AG04450 (cell line): ENCODE measurements at regions not wholly inside any gene's neighbourhood (a gene's known extent, or its start where the extent isn't known, plus 50 kb on each side); places are given as distances from the start of the nearest gene placed in this dataset.
"Not testable (repeated sequence)": the region's sequence is repeated elsewhere in the genome, so short reads cannot be mapped to it uniquely, and the experiment has no call there.

ENCODE experiments used
- CTCF ChIA-PET: fragments of 300-600, 350-600 bp; formaldehyde crosslinking; extraction: SDS; loops from one replicate; lab custom pipeline; 2022; ENCODE audit warnings: antibody characterized with exemption, inconsistent platforms; lab: Charles Lee
- POLR2A ChIA-PET: fragments of 350-600 bp; formaldehyde crosslinking; extraction: SDS; loops from one replicate; lab custom pipeline; 2021; ENCODE audit warnings: antibody characterized with exemption, inconsistent platforms; lab: Yijun Ruan, JAX
- DNase-seq: peaks from one replicate; pipeline ENCODE4 v3.0.0-alpha.2; 2011; ENCODE audit warnings: low read depth, low spot score
- H3K27ac ChIP-seq: one replicate; pipeline ENCODE4 v1.5.1; 2012; ENCODE audit warnings: low read depth, low read length, control low read depth
- H3K27me3 ChIP-seq: one replicate; pipeline ENCODE4 v1.6.0; 2012; ENCODE audit warnings: low read length; ENCODE audit not compliant: control insufficient read depth, insufficient read depth
- H3K4me3 ChIP-seq: 2 replicates; pipeline ENCODE4 v1.5.1; 2011; ENCODE audit warnings: mild to moderate bottlenecking, low read depth, low read length, control low read depth
- H3K9me3 ChIP-seq: 2 replicates; pipeline ENCODE4 v1.5.1; 2012; ENCODE audit warnings: low read length; ENCODE audit not compliant: control insufficient read depth, insufficient read depth
- CTCF ChIP-seq: IDR thresholded peaks from 2 replicates; pipeline ENCODE4 v1.5.1; 2011; ENCODE audit warnings: low read depth, low read length, control low read depth, inconsistent platforms

GRCh38 chr6:137283080-137283479 is 63.9 kb upstream of the IFNGR1 start:
- H3K9me3 ChIP-seq, result no peaks in the 10 kb centered on the region
- CTCF ChIA-PET, result no interaction called here
- POLR2A ChIA-PET, result no interaction called here
- TF ChIP-seq CTCF, result no peak
- H3K27me3 ChIP-seq, result no peaks in the 10 kb centered on the region
- no peak for DNase-seq
- H3K4me3 ChIP-seq, result no peak overlapping the region
- no peak overlapping the region for H3K27ac ChIP-seq

GRCh38 chr6:137282254-137282653 is 63.1 kb upstream of the IFNGR1 start:
- no peak overlapping the region for H3K4me3 ChIP-seq
- H3K27ac ChIP-seq, result no peak overlapping the region
- H3K9me3 ChIP-seq, result no peaks in the 10 kb centered on the region
- ChIA-PET CTCF (no interaction called here), POLR2A (no interaction called here)
- no peak for TF ChIP-seq CTCF
- DNase-seq, result no peak
- no peaks in the 10 kb centered on the region for H3K27me3 ChIP-seq

DNA sequence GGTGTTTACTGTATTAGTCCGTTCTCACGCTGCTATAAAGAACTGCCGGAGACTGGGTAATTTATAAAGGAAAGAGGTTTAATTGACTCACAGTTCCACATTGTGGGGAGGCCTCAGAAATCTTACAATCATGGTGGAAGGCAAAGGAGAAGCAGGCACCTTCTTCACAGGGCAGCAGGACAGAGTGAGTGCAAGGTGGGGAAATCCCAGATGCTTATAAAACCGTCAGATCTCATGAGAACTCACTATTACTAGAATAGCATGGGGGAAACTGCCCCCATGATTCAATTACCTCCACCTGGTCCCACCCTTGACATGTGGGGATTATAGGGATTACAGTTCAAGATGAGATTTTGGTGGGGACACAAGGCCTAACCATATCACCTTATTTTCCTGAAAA is 60.1 kb upstream of the IFNGR1 start:
- H3K9me3 ChIP-seq, H3K27ac ChIP-seq, DNase-seq, POLR2A ChIA-PET, H3K4me3 ChIP-seq, H3K27me3 ChIP-seq: not testable (repeated sequence)
- CTCF ChIA-PET, result interaction anchor here (4.6 kb wide), 1 partner anchor 36 kb away, joined by 38 read pairs; no protein-coding TSS in a partner anchor

GRCh38 chr6:137277971-137278637 is 58.9 kb upstream of the IFNGR1 start:
- POLR2A ChIA-PET, result no interaction called here
- no peak overlapping the region for H3K27ac ChIP-seq
- CTCF ChIA-PET, result interaction anchor here (0.8 to 4.6 kb wide), 6 partner anchors 10 to 364 kb away, joined by 3 to 38 read pairs (median 4); no protein-coding TSS in a partner anchor
- no peaks in the 10 kb centered on the region for H3K27me3 ChIP-seq
- no peak overlapping the region for H3K4me3 ChIP-seq
- H3K9me3 ChIP-seq, result no peaks in the 10 kb centered on the region
- DNase-seq, result peak; percentile 41
- TF ChIP-seq CTCF, result no peak

DNA sequence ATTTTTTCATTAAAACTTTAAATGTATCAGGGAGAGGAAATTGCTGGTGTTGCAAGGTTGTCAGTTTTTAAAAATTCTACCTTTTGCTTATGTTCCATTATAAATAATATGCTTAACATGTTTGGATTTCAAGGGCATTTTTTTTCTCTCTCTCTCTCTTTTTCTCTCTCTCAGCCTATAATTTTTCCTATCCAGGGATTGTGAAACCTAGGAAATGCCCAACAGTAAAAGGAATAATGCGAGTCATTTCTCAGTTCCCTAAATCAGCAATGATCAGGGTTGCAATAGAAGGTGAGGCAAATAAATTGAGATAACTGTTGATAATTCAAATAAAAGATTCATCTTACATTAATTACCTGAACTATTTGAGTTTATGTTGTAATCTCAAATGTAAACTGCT is 53.2 kb upstream of the IFNGR1 start:
- Histone ChIP-seq H3K27me3 (no peaks in the 10 kb centered on the region), H3K4me3 (no peak overlapping the region), H3K27ac (no peak overlapping the region), H3K9me3 (no peaks in the 10 kb centered on the region)
- no peak for DNase-seq
- CTCF ChIA-PET, result interaction anchor here (1.4 to 3.2 kb wide), 6 partner anchors 10 to 369 kb away, joined by 3 to 46 read pairs (median 10); no protein-coding TSS in a partner anchor
- POLR2A ChIA-PET, result no interaction called here
- TF ChIP-seq CTCF, result no peak
